ENCODE measurements at regions not wholly inside any gene's neighbourhood (a gene's known extent, or its start where the extent isn't known, plus 50 kb on each side); places are given as distances from the start of the nearest gene placed in this dataset.

- no peak overlapping the region for H3K27ac ChIP-seq
- 61 to 66% (median 63%) methylated on average over 7 of the region's 7 CpGs for WGBS, 3 donors
- no peaks in the 10 kb centered on the region for H3K27me3 ChIP-seq
- H3K36me3 ChIP-seq: no peaks in the 10 kb centered on the region
- no peak overlapping the region for H3K4me3 ChIP-seq
- intact Hi-C loops (cut with DNase I): no loop called here
- peak in 1 of 5 donors; percentile 15 for DNase-seq
- peaks cover 6% of the 10 kb centered on the region for H3K4me1 ChIP-seq (ENCODE audit: insufficient read depth)
- no peaks in the 10 kb centered on the region for H3K9me3 ChIP-seq
- TF ChIP-seq, protein P1, sequence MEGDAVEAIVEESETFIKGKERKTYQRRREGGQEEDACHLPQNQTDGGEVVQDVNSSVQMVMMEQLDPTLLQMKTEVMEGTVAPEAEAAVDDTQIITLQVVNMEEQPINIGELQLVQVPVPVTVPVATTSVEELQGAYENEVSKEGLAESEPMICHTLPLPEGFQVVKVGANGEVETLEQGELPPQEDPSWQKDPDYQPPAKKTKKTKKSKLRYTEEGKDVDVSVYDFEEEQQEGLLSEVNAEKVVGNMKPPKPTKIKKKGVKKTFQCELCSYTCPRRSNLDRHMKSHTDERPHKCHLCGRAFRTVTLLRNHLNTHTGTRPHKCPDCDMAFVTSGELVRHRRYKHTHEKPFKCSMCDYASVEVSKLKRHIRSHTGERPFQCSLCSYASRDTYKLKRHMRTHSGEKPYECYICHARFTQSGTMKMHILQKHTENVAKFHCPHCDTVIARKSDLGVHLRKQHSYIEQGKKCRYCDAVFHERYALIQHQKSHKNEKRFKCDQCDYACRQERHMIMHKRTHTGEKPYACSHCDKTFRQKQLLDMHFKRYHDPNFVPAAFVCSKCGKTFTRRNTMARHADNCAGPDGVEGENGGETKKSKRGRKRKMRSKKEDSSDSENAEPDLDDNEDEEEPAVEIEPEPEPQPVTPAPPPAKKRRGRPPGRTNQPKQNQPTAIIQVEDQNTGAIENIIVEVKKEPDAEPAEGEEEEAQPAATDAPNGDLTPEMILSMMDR (IDR thresholded peaks at IDR 0.05): no peak
- TF ChIP-seq POLR2A (IDR thresholded peaks at IDR 0.05): no peak
- TF ChIP-seq EP300 (IDR thresholded peaks at IDR 0.05): no peak
These were observed 317.1 kb upstream of the NPVF start for GRCh38 chr7:25545124-25546008.

- WGBS, 3 donors: 94 to 97% (median 97%) methylated on average over 6 of the region's 6 CpGs
- H3K27me3 ChIP-seq: no peaks in the 10 kb centered on the region
- H3K27ac ChIP-seq: no peak overlapping the region
- peaks cover 6% of the 10 kb centered on the region for H3K4me1 ChIP-seq (ENCODE audit: insufficient read depth)
- no peaks in the 10 kb centered on the region for H3K9me3 ChIP-seq
- H3K36me3 ChIP-seq: no peaks in the 10 kb centered on the region
- intact Hi-C loops (cut with DNase I): no loop called here
- no peak for TF ChIP-seq EP300 (IDR thresholded peaks at IDR 0.05)
- no peak for TF ChIP-seq POLR2A (IDR thresholded peaks at IDR 0.05)
- TF ChIP-seq, protein P1 (IDR thresholded peaks at IDR 0.05): no peak
- H3K4me3 ChIP-seq: no peak overlapping the region
- no peak for DNase-seq
These were observed 318.0 kb upstream of the NPVF start for GRCh38 chr7:25546306-25546705.

DNA sequence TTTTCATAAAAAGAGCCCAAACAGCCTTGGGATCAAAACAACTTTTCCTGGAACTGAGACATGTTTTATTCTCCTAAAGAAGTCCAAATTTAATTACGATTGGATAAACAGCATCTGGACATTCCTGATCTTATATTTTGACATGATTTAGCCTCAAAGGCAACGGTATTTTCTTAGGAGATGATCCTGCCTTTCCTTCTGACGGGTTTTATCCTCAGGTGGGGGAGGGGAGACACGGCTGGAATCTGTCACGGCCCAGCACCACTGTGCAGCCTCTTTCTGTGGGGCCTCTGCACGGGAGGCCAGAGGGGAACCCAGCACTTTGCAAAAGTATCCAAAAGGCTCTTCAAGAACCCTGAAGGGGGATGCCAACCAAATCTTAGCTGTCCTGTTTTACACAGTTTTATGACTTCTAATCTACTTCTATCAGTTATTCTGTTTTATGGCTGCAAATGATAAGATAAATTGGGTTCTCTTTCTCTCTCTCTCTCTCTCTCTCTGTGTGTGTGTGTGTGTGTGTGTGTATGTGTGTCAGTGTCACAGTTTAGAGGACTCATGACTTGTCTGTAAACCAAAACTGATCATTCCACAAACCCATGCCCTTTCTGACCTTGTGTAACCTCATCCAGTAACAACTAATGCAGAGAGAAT lies 321.1 kb upstream of the NPVF start:
- H3K27ac ChIP-seq: no peak overlapping the region
- no peaks in the 10 kb centered on the region for H3K36me3 ChIP-seq
- H3K4me3 ChIP-seq: no peak overlapping the region
- H3K4me1 ChIP-seq (ENCODE audit: insufficient read depth): peaks cover 3% of the 10 kb centered on the region
- TF ChIP-seq EP300 (IDR thresholded peaks at IDR 0.05) (no peak), POLR2A (IDR thresholded peaks at IDR 0.05) (no peak)
- TF ChIP-seq, protein P1 (IDR thresholded peaks at IDR 0.05): no peak
- WGBS, 3 donors: 16 to 25% (median 18%) methylated on average over 6 of the region's 6 CpGs
- intact Hi-C loops (cut with DNase I): no loop called here
- H3K27me3 ChIP-seq: no peaks in the 10 kb centered on the region
- H3K9me3 ChIP-seq: no peaks in the 10 kb centered on the region
- DNase-seq: peak in 2 of 5 donors; percentile 38 to 52

- H3K36me3 ChIP-seq: no peaks in the 10 kb centered on the region
- H3K27ac ChIP-seq: no peak overlapping the region
- 88 to 96% (median 96%) methylated on average over 5 of the region's 5 CpGs for WGBS, 3 donors
- intact Hi-C loops (cut with DNase I): no loop called here
- H3K4me3 ChIP-seq: no peak overlapping the region
- H3K9me3 ChIP-seq: no peaks in the 10 kb centered on the region
- peaks cover 3% of the 10 kb centered on the region for H3K4me1 ChIP-seq (ENCODE audit: insufficient read depth)
- no peaks in the 10 kb centered on the region for H3K27me3 ChIP-seq
- no peak for DNase-seq
- TF ChIP-seq EP300 (IDR thresholded peaks at IDR 0.05) (no peak), POLR2A (IDR thresholded peaks at IDR 0.05) (no peak)
- TF ChIP-seq, protein P1 (IDR thresholded peaks at IDR 0.05): no peak
These were observed 321.9 kb upstream of the NPVF start for GRCh38 chr7:25550149-25550548.
